ENCODE measurements at regions not wholly inside any gene's neighbourhood (a gene's known extent, or its start where the extent isn't known, plus 50 kb on each side); places are given as distances from the start of the nearest gene placed in this dataset.

DNA sequence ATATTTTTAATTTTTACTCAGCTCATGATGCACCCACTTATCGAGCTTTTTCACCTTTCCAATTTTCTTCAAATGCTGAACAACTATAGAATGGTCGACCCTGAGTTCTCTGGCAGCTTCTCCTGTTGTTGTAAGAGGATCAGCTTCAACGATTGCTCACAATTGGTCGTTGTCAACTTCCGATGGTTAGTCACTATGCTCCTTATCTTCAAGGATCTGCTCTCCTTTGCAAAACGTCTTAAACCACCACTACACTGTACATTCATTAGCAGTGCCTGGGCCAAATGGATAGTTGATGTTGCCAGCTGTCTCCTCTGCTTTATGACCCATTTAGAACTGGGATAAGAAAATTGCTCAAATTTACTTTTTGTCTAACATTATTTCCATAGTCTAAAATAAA lies 385.9 kb upstream of the LYPLAL1 start:
- ChIA-PET CTCF (no interaction called here), POLR2A (ENCODE audit: low non-redundant PET) (no interaction called here)
- TF ChIP-seq, protein P1, sequence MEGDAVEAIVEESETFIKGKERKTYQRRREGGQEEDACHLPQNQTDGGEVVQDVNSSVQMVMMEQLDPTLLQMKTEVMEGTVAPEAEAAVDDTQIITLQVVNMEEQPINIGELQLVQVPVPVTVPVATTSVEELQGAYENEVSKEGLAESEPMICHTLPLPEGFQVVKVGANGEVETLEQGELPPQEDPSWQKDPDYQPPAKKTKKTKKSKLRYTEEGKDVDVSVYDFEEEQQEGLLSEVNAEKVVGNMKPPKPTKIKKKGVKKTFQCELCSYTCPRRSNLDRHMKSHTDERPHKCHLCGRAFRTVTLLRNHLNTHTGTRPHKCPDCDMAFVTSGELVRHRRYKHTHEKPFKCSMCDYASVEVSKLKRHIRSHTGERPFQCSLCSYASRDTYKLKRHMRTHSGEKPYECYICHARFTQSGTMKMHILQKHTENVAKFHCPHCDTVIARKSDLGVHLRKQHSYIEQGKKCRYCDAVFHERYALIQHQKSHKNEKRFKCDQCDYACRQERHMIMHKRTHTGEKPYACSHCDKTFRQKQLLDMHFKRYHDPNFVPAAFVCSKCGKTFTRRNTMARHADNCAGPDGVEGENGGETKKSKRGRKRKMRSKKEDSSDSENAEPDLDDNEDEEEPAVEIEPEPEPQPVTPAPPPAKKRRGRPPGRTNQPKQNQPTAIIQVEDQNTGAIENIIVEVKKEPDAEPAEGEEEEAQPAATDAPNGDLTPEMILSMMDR (conservative IDR thresholded peaks at IDR 0.05; ENCODE audit: low read depth) = no peak
- DNase-seq (ENCODE audit: low spot score) = no peak
- H3K27ac ChIP-seq = no peak overlapping the region

DNA sequence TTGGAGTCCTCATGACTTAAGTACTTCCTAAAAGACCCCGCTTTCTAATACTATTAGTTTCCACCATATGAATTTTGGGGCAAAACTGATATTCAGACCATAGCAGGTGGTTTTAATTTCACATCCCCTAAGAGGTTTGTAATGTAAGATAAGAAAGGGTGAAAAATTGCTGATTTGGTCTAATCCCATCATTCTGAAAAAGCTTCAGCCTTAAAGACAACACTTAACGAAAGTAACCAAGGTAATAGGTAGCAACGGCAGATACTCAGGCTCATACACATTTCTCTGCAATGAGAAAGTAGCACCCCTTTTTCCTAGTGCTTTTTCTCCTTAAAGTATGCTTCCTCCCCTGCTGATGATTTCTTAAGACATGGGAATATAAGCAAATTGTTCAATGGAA lies 376.9 kb upstream of the LYPLAL1 start:
- DNase-seq (ENCODE audit: low spot score) = no peak
- ChIA-PET CTCF (no interaction called here), POLR2A (ENCODE audit: low non-redundant PET) (no interaction called here)
- TF ChIP-seq, protein P1 (conservative IDR thresholded peaks at IDR 0.05; ENCODE audit: low read depth) = no peak
- H3K27ac ChIP-seq = no peak overlapping the region

DNA sequence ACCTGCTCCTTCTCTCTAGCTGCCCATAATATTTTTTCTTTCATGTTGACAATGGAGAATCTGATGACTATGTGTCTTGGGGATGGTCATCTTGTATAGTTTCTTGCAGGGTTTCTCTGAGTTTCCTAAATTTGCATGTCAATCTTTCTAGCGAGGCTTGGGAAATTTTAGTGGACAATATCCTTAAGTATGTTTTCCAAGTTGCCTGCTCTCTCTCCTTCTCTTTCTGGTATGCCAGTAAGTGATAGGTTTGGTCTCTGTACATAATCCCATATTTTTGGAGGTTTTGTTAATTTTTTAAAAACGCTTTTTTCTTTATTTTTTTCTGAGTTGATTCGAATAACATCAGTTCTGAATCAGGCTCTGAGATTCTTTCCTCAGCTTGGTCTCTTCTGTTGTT lies 370.9 kb upstream of the LYPLAL1 start:
- ChIA-PET POLR2A (ENCODE audit: low non-redundant PET) (no interaction called here), CTCF (no interaction called here)
- TF ChIP-seq, protein P1 (conservative IDR thresholded peaks at IDR 0.05; ENCODE audit: low read depth) = no peak
- no peak for DNase-seq (ENCODE audit: low spot score)
- H3K27ac ChIP-seq = no peak overlapping the region

DNA sequence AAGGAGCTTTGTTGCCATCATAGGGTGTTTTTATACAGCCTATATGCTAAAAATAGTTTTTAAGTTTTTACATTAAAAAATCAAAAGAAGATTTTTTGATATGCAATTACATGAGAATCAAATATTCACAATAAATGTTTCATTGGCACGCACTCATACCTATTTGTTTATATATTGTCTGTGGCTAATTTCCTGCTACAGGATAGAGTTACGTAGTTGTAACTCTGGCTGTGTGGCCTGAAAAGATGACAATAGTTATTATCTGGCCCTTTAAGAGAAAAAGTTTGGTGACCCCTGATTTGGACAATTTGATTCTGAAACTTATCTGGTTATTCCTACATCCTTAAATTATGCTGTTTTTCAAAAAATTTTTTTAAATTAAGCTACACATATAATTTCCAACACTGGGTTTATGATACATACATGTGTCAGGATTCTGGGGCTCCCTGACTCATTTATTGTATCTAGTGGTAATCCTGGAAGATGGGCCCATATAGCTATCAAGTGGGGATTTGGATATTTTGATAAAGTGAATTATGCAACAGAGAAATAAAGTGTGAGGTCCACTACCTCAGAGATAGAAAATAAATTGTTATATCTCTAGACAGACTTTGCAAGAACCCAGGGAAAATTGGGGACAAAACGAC lies 370.2 kb upstream of the LYPLAL1 start:
- POLR2A ChIA-PET (ENCODE audit: low non-redundant PET) = no interaction called here
- CTCF ChIA-PET = no interaction called here
- no peak overlapping the region for H3K27ac ChIP-seq
- TF ChIP-seq, protein P1 (conservative IDR thresholded peaks at IDR 0.05; ENCODE audit: low read depth) = no peak
- DNase-seq (ENCODE audit: low spot score) = no peak

DNA sequence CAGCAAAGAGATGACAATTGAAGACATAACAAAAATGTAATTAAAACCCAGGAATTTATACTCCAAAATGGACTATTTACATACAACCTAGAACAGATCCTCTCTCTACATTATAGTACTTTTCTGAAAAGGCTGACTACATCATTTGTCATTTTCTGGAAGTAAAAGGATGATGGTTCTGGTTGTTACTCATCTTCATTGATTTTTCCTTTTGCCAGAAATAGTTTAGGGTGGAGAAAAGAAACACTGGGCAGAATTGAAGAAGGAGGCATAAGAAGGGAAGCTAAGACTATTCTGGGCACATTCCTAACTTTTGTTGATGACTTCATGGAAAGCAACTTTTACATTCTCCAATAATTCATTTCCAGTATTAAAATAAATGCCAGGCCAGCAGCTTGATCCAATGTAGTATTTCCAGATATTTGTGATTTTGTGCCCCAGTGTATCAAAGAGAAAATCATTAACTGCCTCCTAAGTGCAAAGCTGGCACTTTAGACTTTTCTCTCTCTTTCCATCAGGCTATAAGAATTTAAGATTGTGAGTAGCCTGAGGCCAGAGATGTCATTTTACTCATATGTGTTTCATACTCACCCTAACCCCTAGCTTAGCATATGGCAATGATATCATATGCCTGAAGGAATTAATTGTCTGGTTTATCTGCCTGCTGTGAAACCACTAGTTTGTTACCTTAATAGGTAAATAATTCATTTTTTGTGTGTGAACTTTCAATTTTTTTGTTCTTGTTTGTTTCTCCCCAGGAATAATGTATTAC lies 369.5 kb upstream of the LYPLAL1 start:
- DNase-seq (ENCODE audit: low spot score) = peak; percentile 10
- POLR2A ChIA-PET (ENCODE audit: low non-redundant PET) = no interaction called here
- H3K27ac ChIP-seq = no peak overlapping the region
- CTCF ChIA-PET = no interaction called here
- TF ChIP-seq, protein P1 (conservative IDR thresholded peaks at IDR 0.05; ENCODE audit: low read depth) = no peak

DNA sequence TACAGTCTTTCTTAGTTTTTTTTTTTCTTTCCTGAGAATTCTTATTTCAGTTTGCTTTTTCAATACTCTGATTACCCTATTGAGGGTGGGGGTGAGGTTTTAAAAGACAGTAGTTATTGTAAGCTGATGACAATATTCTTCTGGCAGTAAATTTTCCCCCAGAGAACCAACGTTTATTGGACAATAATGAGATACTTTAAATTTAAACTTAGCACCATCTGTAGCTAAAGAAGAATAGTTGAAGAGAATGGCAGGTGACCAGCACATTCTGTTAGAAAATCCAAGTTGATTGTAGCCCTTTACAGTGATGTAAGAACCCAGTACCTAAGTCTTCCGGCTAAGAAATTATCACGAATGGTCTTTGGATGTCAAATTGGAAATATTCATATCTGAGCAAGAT lies 364.6 kb upstream of the LYPLAL1 start:
- no peak overlapping the region for H3K27ac ChIP-seq
- TF ChIP-seq, protein P1 (conservative IDR thresholded peaks at IDR 0.05; ENCODE audit: low read depth) = no peak
- POLR2A ChIA-PET (ENCODE audit: low non-redundant PET) = no interaction called here
- no peak for DNase-seq (ENCODE audit: low spot score)
- CTCF ChIA-PET = no interaction called here
